Brain microvascular endothelial cell (primary cell): ENCODE measurements at regions not wholly inside any gene's neighbourhood (a gene's known extent, or its start where the extent isn't known, plus 50 kb on each side); places are given as distances from the start of the nearest gene placed in this dataset.

Experiments used
- DNase-seq: peaks from one replicate; pipeline ENCODE4 v3.0.0-alpha.2; 2020
- H3K27ac ChIP-seq: fragments of 250-450 bp; sonication (Bioruptor Pico); 2 replicates; pipeline ENCODE4 v1.5.1; 2020; ENCODE audit warnings: mild to moderate bottlenecking, moderate library complexity
- H3K27me3 ChIP-seq: fragments of 250-450 bp; sonication (Bioruptor Pico); replicated peaks from 2 replicates; pipeline ENCODE4 v1.5.1; 2020; ENCODE audit warnings: mild to moderate bottlenecking
- H3K36me3 ChIP-seq: fragments of 250-450 bp; sonication (Bioruptor Pico); replicated peaks from 2 replicates; pipeline ENCODE4 v1.5.1; 2020; ENCODE audit warnings: mild to moderate bottlenecking
- H3K4me3 ChIP-seq: 2 replicates; pipeline ENCODE4 v1.5.1; 2011; ENCODE audit warnings: low read depth, mild to moderate bottlenecking, control low read depth, low read length, moderate library complexity
- CTCF ChIP-seq: IDR thresholded peaks from 2 replicates; pipeline ENCODE4 v1.5.1; 2011; ENCODE audit warnings: low read depth, mild to moderate bottlenecking, moderate library complexity, low read length, control low read depth, inconsistent platforms; ENCODE audit errors: missing control alignments
- in situ Hi-C: cut with HindIII; loops from 2 replicates; pipeline ENCODE4 v1.10.0; 2017; ENCODE audit warnings: low sequenced_read_pairs, low pct_ligation_motif_present

GRCh38 chr22:44392446-44392921 is 79.7 kb upstream of the SHISAL1 start:
- peaks cover 4% of the 10 kb centered on the region for H3K27me3 ChIP-seq
- no peak overlapping the region for H3K27ac ChIP-seq
- H3K4me3 ChIP-seq: no peak overlapping the region
- no peaks in the 10 kb centered on the region for H3K36me3 ChIP-seq
- no peak for DNase-seq
- TF ChIP-seq CTCF: no peak
- in situ Hi-C loops: no loop called here

- in situ Hi-C loops: no loop called here
- H3K27me3 ChIP-seq: peaks cover 4% of the 10 kb centered on the region
- H3K36me3 ChIP-seq: no peaks in the 10 kb centered on the region
- DNase-seq: no peak
- no peak overlapping the region for H3K4me3 ChIP-seq
- no peak overlapping the region for H3K27ac ChIP-seq
- no peak for TF ChIP-seq CTCF
Observed at GRCh38 chr22:44391481-44392445, 79.0 kb upstream of the SHISAL1 start.

DNA sequence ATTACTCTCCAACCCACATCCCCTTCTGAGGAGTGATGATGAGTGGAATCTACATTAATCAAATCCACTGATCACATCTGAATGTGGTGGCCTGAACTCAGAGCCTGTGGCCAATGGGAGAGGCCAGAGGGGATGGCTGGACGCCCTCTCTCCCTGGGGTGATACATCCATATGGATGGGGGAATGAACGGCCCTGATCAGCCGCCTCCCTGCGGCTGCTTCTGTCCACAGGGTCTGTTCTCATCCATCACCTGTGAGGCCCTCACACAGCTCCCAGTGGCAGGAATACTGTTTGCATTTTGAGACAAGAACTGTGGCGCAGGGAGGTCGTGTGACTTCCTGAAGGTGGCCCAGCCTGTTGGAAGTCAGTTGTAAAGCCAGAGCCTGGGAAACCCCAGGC is 78.3 kb upstream of the SHISAL1 start:
- Histone ChIP-seq H3K36me3 (no peaks in the 10 kb centered on the region), H3K27me3 (peaks cover 4% of the 10 kb centered on the region), H3K27ac (no peak overlapping the region), H3K4me3 (no peak overlapping the region)
- no peak for DNase-seq
- in situ Hi-C loops: no loop called here
- TF ChIP-seq CTCF: no peak

DNA sequence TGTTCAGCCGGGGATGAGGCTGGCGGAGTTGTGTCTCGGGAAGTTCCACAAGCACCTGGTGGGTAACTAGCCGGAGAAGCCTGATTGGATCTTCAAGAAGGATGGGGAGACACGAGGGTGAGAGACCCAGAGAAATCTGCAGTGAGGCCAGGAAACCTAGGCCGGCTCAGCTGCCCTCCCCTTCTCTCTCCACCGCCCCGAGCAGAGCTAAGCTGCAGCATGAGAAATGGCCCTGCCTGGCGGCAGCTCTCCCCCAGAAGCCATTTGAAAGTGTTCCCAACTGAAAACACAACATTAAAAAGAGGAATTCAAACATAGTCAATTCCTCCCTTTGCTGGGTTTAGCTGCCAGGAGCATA is 77.8 kb upstream of the SHISAL1 start:
- H3K4me3 ChIP-seq: no peak overlapping the region
- peaks cover 4% of the 10 kb centered on the region for H3K27me3 ChIP-seq
- H3K36me3 ChIP-seq: no peaks in the 10 kb centered on the region
- in situ Hi-C loops: no loop called here
- no peak overlapping the region for H3K27ac ChIP-seq
- no peak for DNase-seq
- TF ChIP-seq CTCF: no peak

DNA sequence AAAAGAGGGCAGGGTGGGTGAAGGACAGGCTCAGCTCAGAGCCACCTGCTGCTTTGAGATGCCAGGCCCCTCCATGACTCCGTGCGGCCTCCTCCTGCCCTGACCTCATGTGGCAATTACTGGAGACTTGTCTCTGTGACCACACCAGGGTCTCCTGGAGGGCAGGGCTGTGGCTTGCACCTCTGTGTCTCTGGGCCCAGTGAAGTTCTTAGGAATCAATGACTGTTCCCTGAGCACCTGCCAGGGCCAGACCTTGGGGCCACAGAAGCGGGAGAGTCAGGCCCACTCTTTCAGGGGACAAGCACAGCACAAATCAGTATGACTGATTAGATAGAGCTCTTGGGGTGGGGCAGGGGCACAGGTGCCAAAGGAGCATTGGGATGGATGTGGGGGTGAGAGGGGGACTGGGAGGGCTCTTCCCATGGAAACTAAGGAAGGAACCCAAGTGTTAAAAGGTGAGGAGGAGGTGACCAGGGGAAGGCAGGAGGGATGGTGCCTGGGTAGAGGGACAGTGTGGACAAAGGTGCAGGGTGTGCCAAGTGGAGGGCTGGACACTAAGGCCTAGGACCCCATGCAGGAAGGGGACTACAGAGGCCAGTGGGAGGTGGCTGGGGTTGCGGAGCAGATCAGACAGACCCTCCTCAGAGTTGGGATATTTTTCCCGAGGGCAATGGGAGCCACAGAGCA is 77.3 kb upstream of the SHISAL1 start:
- H3K4me3 ChIP-seq: no peak overlapping the region
- in situ Hi-C loops: no loop called here
- no peaks in the 10 kb centered on the region for H3K36me3 ChIP-seq
- no peak for TF ChIP-seq CTCF
- H3K27me3 ChIP-seq: peaks cover 4% of the 10 kb centered on the region
- no peak overlapping the region for H3K27ac ChIP-seq
- no peak for DNase-seq
